WTC11 (cell line): ENCODE measurements at regions not wholly inside any gene's neighbourhood (a gene's known extent, or its start where the extent isn't known, plus 50 kb on each side); places are given as distances from the start of the nearest gene placed in this dataset.

Experiments used
- ATAC-seq: fragments of 200-7000 bp; cut with Tn5 transposase; 2 replicates; pipeline ENCODE4 v1.10.0; 2021; ENCODE audit warnings: mild to moderate bottlenecking, moderate library complexity
- CTCF ChIA-PET: fragments of 300-600 bp; sonication (Branson Sonifier 250); formaldehyde crosslinking; loops from one replicate; lab custom pipeline; 2021; ENCODE audit warnings: antibody characterized with exemption; lab: Charles Lee
- POLR2A ChIA-PET: fragments of 350-600 bp; sonication (Branson Sonifier 250); formaldehyde crosslinking; loops from one replicate; lab custom pipeline; 2021; ENCODE audit warnings: antibody characterized with exemption; lab: Charles Lee
- DNase-seq: peaks from one replicate; pipeline ENCODE4 v3.0.0; 2021; ENCODE audit warnings: low spot score
- H3K27ac Mint-ChIP-seq: 2 replicates; pipeline ENCODE4 v1.8.0; 2021; ENCODE audit warnings: mixed read lengths
- H3K27me3 Mint-ChIP-seq: 2 replicates; pipeline ENCODE4 v1.8.0; 2021; ENCODE audit warnings: low read depth, mild to moderate bottlenecking, moderate library complexity, mixed read lengths
- H3K36me3 Mint-ChIP-seq: 2 replicates; pipeline ENCODE4 v1.8.0; 2021; ENCODE audit warnings: mixed read lengths
- H3K4me1 Mint-ChIP-seq: 2 replicates; pipeline ENCODE4 v1.8.0; 2022; ENCODE audit warnings: mixed read lengths
- H3K4me3 Mint-ChIP-seq: 2 replicates; pipeline ENCODE4 v1.8.0; 2021; ENCODE audit warnings: mild to moderate bottlenecking, moderate library complexity, mixed read lengths
- H3K9me3 Mint-ChIP-seq: 2 replicates; pipeline ENCODE4 v1.8.0; 2021; ENCODE audit warnings: mixed read lengths
- ATF1 ChIP-seq: sonication (generic); formaldehyde crosslinking; IDR thresholded peaks from 2 replicates; pipeline ENCODE4 v1.8.1; 2023; ENCODE audit warnings: mild to moderate bottlenecking, moderate library complexity, missing genetic modification reagents
- CBFB ChIP-seq: sonication (generic); formaldehyde crosslinking; IDR thresholded peaks from 2 replicates; pipeline ENCODE4 v1.8.1; 2022; ENCODE audit warnings: mild to moderate bottlenecking, low read depth, missing genetic modification reagents
- ELF4 ChIP-seq: sonication (generic); formaldehyde crosslinking; IDR thresholded peaks from 2 replicates; pipeline ENCODE4 v1.8.1; 2022; ENCODE audit warnings: low read depth, mild to moderate bottlenecking, moderate library complexity, missing genetic modification reagents
- EMX1 ChIP-seq: fragments of 250-450 bp; sonication (Bioruptor Pico); IDR thresholded peaks from 2 replicates; pipeline ENCODE4 v1.8.0; 2021; ENCODE audit warnings: mild to moderate bottlenecking
- ETV6 ChIP-seq: sonication (generic); formaldehyde crosslinking; IDR thresholded peaks from 2 replicates; pipeline ENCODE4 v1.8.1; 2022; ENCODE audit warnings: mild to moderate bottlenecking, missing genetic modification reagents
- FOXK1 ChIP-seq: sonication (generic); formaldehyde crosslinking; IDR thresholded peaks from 2 replicates; pipeline ENCODE4 v1.8.0; 2022; ENCODE audit warnings: mild to moderate bottlenecking, moderate library complexity, missing genetic modification reagents
- GRHL2 ChIP-seq: fragments of 250-450 bp; sonication (Bioruptor Pico); IDR thresholded peaks from 2 replicates; pipeline ENCODE4 v1.8.0; 2022; ENCODE audit warnings: mild to moderate bottlenecking, moderate library complexity; ENCODE audit not compliant: insufficient replicate concordance, severe bottlenecking
- IRF2 ChIP-seq: sonication (generic); formaldehyde crosslinking; IDR thresholded peaks from 2 replicates; pipeline ENCODE4 v1.8.0; 2022; ENCODE audit warnings: low read depth, missing genetic modification reagents, borderline replicate concordance
- JUN ChIP-seq: sonication (generic); formaldehyde crosslinking; IDR thresholded peaks from 2 replicates; pipeline ENCODE4 v1.8.0; 2023; ENCODE audit warnings: mild to moderate bottlenecking, missing genetic modification reagents
- NFE2L1 ChIP-seq: sonication (generic); formaldehyde crosslinking; IDR thresholded peaks from 2 replicates; pipeline ENCODE4 v1.8.1; 2023; ENCODE audit warnings: missing genetic modification reagents
- NR1H2 ChIP-seq: sonication (generic); formaldehyde crosslinking; IDR thresholded peaks from 2 replicates; pipeline ENCODE4 v1.9.0; 2021; ENCODE audit warnings: mild to moderate bottlenecking, moderate library complexity, missing genetic modification reagents
- RORB ChIP-seq: fragments of 250-450 bp; sonication (Bioruptor Pico); IDR thresholded peaks from 2 replicates; pipeline ENCODE4 v1.9.0; 2021; ENCODE audit warnings: mild to moderate bottlenecking
- SOX15 ChIP-seq: fragments of 250-450 bp; sonication (Bioruptor Pico); IDR thresholded peaks from 2 replicates; pipeline ENCODE4 v1.9.0; 2021; ENCODE audit warnings: mild to moderate bottlenecking
- TEAD1 ChIP-seq: sonication (generic); formaldehyde crosslinking; IDR thresholded peaks from 2 replicates; pipeline ENCODE4 v1.8.0; 2022; ENCODE audit warnings: mild to moderate bottlenecking, missing genetic modification reagents
- TEAD4 ChIP-seq: sonication (generic); formaldehyde crosslinking; IDR thresholded peaks from 2 replicates; pipeline ENCODE4 v1.8.0; 2022; ENCODE audit warnings: mild to moderate bottlenecking, missing genetic modification reagents
- TP53 ChIP-seq: sonication (generic); formaldehyde crosslinking; IDR thresholded peaks from 2 replicates; pipeline ENCODE4 v1.8.1; 2023; ENCODE audit warnings: mild to moderate bottlenecking, missing genetic modification reagents
- ZNF219 ChIP-seq: sonication (generic); formaldehyde crosslinking; IDR thresholded peaks from 2 replicates; pipeline ENCODE4 v1.8.0; 2023; ENCODE audit warnings: missing genetic modification reagents, mild to moderate bottlenecking, borderline replicate concordance
- ZNF232 ChIP-seq: sonication (generic); formaldehyde crosslinking; IDR thresholded peaks from 2 replicates; pipeline ENCODE4 v1.8.0; 2022; ENCODE audit warnings: mild to moderate bottlenecking, missing genetic modification reagents
- TF ChIP-seq, protein P1 (sequence below): sonication (generic); formaldehyde crosslinking; IDR thresholded peaks from 2 replicates; pipeline ENCODE4 v1.8.0; 2023; ENCODE audit warnings: missing genetic modification reagents
- TF ChIP-seq, protein P2 (sequence below): fragments of 250-450 bp; sonication (Bioruptor Pico); IDR thresholded peaks from 2 replicates; pipeline ENCODE4 v1.9.0; 2021; ENCODE audit warnings: mild to moderate bottlenecking
- TF ChIP-seq, protein P3 (sequence below): fragments of 250-450 bp; sonication (Bioruptor Pico); conservative IDR thresholded peaks from 2 replicates; pipeline ENCODE4 v1.9.0; 2021; ENCODE audit warnings: mild to moderate bottlenecking
- TF ChIP-seq, protein P4 (sequence below): fragments of 200-600 bp; IDR thresholded peaks from 2 replicates; pipeline ENCODE4 v1.8.0; 2022; ENCODE audit warnings: antibody characterized with exemption
- TF ChIP-seq, protein P5 (sequence below): sonication (generic); formaldehyde crosslinking; conservative IDR thresholded peaks from 2 replicates; pipeline ENCODE4 v1.8.1; 2022; ENCODE audit warnings: mild to moderate bottlenecking, missing genetic modification reagents
- TF ChIP-seq, protein P6 (sequence below): sonication (generic); formaldehyde crosslinking; IDR thresholded peaks from 2 replicates; pipeline ENCODE4 v1.8.0; 2022; ENCODE audit warnings: mild to moderate bottlenecking, missing genetic modification reagents
- TF ChIP-seq, protein P7 (sequence below): fragments of 250-450 bp; sonication (Bioruptor Pico); IDR thresholded peaks from 2 replicates; pipeline ENCODE4 v1.9.0; 2021; ENCODE audit warnings: moderate library complexity, mild to moderate bottlenecking, inconsistent platforms, borderline replicate concordance
- TF ChIP-seq, protein P8 (sequence below): sonication (generic); formaldehyde crosslinking; IDR thresholded peaks from 2 replicates; pipeline ENCODE4 v1.8.1; 2022; ENCODE audit warnings: mild to moderate bottlenecking, moderate library complexity, missing genetic modification reagents

DNA sequence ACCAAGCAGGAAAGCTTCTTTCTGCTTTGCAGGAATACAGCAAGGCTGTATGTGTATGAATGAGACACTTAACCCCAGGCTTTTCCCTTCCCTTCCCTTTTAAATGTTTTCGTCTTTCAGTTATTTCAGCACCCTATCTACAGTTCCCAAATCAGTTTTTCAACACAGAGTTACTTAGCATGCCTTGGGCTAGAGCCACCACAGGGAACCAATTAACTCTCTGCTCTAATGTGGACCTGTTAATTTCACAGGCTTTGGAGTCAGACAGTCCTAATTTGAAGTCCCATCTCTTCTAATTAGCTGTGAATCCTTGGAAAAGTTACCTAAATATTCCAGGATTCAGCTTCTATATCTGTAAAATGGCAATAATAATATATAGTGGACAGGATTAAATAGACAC, 89.2 kb upstream of the REG3A start:
- TF ChIP-seq ETV6 (CRISPR knock-in tag) (no peak), RORB (no peak), JUN (CRISPR knock-in tag) (no peak), CBFB (CRISPR knock-in tag) (no peak), ELF4 (CRISPR knock-in tag) (no peak), ATF1 (CRISPR knock-in tag) (no peak), TEAD4 (CRISPR knock-in tag) (no peak), GRHL2 (CRISPR knock-in tag) (no peak), FOXK1 (no peak), TP53 (CRISPR knock-in tag) (no peak), IRF2 (CRISPR knock-in tag) (no peak), NR1H2 (no peak), NFE2L1 (CRISPR knock-in tag) (no peak), SOX15 (CRISPR knock-in tag) (no peak)
- TF ChIP-seq, protein P1, sequence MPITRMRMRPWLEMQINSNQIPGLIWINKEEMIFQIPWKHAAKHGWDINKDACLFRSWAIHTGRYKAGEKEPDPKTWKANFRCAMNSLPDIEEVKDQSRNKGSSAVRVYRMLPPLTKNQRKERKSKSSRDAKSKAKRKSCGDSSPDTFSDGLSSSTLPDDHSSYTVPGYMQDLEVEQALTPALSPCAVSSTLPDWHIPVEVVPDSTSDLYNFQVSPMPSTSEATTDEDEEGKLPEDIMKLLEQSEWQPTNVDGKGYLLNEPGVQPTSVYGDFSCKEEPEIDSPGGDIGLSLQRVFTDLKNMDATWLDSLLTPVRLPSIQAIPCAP (CRISPR knock-in tag): no peak
- TF ChIP-seq, protein P2, sequence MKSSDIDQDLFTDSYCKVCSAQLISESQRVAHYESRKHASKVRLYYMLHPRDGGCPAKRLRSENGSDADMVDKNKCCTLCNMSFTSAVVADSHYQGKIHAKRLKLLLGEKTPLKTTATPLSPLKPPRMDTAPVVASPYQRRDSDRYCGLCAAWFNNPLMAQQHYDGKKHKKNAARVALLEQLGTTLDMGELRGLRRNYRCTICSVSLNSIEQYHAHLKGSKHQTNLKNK (CRISPR knock-in tag): no peak
- TF ChIP-seq, protein P3, sequence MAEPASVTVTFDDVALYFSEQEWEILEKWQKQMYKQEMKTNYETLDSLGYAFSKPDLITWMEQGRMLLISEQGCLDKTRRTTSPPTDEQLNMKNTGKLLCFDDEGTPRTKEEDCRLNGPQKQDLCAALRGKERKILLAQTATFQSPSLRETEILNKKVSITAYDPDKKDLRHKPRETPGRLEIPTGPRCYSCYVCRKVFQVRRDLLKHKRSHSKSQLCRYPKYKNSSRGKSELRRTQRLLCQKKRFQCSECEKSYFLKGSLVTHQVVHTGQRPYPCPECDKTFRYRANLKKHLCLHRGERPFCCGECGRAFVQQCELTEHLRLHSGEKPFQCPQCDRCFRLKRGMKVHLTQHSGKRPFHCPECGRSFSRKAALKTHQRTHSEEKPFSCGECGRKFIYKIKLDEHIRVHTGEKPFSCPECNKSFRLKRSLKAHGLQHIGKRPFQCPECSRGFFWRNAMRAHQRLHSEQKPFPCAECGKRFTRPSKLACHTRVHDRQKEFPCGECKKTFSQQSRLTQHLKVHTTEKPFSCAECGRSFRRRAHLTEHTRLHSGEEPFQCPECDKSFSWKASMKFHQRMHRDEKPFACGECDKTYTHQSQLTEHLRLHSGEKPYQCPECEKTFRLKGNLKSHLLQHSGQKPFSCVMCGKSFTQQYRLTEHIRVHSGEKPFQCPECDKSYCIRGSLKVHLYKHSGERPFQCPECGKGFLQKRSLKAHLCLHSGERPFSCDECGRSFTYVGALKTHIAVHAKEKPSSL (CRISPR knock-in tag): no peak
- no peak overlapping the region for H3K27ac Mint-ChIP-seq
- H3K9me3 Mint-ChIP-seq: no peaks in the 10 kb centered on the region

DNA sequence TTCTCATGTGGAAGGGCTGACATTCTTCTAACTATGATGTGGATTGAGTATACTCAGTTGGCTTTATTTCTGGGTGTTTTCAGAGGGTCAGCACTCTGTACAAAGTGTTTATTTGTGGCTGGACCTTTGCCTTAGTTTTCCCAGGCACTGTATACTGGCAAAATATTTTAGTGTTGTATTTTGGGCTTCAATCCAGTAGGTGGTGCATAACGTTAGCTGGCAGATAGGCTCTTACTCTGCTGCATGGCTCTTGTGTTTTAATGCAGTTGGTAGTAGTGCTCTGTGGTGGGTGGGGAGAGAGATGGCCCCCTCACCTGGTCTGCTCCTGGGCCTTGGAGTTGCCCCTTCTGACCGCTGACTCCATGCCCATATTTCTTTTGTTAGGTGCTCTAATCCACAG, 75.6 kb upstream of the REG3A start:
- no peak overlapping the region for H3K4me3 Mint-ChIP-seq
- no peak overlapping the region for H3K27ac Mint-ChIP-seq
- ATAC-seq (peak; percentile 92), DNase-seq (no peak)
- no peaks in the 10 kb centered on the region for H3K4me1 Mint-ChIP-seq
- peaks cover 11% of the 10 kb centered on the region; the same call in 1 of the 2 replicates for H3K9me3 Mint-ChIP-seq
- POLR2A ChIA-PET: no interaction called here
- H3K36me3 Mint-ChIP-seq: no peaks in the 10 kb centered on the region
- TF ChIP-seq EMX1 (CRISPR knock-in tag): no peak
- TF ChIP-seq, protein P4, sequence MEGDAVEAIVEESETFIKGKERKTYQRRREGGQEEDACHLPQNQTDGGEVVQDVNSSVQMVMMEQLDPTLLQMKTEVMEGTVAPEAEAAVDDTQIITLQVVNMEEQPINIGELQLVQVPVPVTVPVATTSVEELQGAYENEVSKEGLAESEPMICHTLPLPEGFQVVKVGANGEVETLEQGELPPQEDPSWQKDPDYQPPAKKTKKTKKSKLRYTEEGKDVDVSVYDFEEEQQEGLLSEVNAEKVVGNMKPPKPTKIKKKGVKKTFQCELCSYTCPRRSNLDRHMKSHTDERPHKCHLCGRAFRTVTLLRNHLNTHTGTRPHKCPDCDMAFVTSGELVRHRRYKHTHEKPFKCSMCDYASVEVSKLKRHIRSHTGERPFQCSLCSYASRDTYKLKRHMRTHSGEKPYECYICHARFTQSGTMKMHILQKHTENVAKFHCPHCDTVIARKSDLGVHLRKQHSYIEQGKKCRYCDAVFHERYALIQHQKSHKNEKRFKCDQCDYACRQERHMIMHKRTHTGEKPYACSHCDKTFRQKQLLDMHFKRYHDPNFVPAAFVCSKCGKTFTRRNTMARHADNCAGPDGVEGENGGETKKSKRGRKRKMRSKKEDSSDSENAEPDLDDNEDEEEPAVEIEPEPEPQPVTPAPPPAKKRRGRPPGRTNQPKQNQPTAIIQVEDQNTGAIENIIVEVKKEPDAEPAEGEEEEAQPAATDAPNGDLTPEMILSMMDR: peak; percentile 42
- no peaks in the 10 kb centered on the region for H3K27me3 Mint-ChIP-seq
- CTCF ChIA-PET: interaction anchor here (1.0 to 1.8 kb wide), 6 partner anchors 10 to 626 kb away, joined by 3 to 7 read pairs (median 5); no protein-coding TSS in a partner anchor

More for the DNA sequence above, 89.2 kb upstream of the REG3A start:
- ChIA-PET CTCF (no interaction called here), POLR2A (no interaction called here)
- Mint-ChIP-seq H3K36me3 (no peaks in the 10 kb centered on the region), H3K4me3 (no peak overlapping the region), H3K27me3 (no peaks in the 10 kb centered on the region), H3K4me1 (peaks cover 4% of the 10 kb centered on the region; the same call in 1 of the 2 replicates)
- ATAC-seq (no peak), DNase-seq (no peak)

DNA sequence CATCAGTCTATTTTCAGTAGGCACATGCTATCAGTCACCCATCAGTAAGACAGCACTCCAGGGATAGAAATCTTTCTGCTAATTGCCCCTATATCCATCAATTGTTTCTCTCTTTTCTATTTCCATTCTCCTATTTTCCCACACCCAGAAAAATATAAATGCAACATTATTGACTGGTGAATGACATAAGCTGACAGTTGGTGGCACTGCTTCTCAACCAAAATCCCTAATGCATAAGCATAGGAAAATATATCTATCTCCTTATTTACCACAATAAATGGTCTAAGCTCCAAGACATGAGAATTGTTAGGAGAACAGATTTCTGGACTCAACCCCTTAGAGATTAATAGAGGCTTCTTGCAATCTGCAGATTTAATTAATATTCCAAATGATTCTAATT, 64.0 kb upstream of the REG3A start:
- POLR2A ChIA-PET: no interaction called here
- TF ChIP-seq, protein P5, sequence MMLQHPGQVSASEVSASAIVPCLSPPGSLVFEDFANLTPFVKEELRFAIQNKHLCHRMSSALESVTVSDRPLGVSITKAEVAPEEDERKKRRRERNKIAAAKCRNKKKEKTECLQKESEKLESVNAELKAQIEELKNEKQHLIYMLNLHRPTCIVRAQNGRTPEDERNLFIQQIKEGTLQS (CRISPR knock-in tag): no peak
- no peak for TF ChIP-seq ZNF219 (CRISPR knock-in tag)
- TF ChIP-seq, protein P6, sequence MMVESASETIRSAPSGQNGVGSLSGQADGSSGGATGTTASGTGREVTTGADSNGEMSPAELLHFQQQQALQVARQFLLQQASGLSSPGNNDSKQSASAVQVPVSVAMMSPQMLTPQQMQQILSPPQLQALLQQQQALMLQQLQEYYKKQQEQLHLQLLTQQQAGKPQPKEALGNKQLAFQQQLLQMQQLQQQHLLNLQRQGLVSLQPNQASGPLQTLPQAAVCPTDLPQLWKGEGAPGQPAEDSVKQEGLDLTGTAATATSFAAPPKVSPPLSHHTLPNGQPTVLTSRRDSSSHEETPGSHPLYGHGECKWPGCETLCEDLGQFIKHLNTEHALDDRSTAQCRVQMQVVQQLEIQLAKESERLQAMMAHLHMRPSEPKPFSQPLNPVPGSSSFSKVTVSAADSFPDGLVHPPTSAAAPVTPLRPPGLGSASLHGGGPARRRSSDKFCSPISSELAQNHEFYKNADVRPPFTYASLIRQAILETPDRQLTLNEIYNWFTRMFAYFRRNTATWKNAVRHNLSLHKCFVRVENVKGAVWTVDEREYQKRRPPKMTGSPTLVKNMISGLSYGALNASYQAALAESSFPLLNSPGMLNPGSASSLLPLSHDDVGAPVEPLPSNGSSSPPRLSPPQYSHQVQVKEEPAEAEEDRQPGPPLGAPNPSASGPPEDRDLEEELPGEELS (CRISPR knock-in tag): no peak
- TF ChIP-seq, protein P7, sequence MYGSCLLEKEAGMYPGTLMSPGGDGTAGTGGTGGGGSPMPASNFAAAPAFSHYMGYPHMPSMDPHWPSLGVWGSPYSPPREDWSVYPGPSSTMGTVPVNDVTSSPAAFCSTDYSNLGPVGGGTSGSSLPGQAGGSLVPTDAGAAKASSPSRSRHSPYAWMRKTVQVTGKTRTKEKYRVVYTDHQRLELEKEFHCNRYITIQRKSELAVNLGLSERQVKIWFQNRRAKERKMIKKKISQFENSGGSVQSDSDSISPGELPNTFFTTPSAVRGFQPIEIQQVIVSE: no peak
- no peak for TF ChIP-seq ZNF232
- no peak for TF ChIP-seq TEAD1
- TF ChIP-seq, protein P8, sequence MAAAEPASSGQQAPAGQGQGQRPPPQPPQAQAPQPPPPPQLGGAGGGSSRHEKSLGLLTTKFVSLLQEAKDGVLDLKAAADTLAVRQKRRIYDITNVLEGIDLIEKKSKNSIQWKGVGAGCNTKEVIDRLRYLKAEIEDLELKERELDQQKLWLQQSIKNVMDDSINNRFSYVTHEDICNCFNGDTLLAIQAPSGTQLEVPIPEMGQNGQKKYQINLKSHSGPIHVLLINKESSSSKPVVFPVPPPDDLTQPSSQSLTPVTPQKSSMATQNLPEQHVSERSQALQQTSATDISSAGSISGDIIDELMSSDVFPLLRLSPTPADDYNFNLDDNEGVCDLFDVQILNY (CRISPR knock-in tag): no peak

More for the DNA sequence above, 64.0 kb upstream of the REG3A start:
- Mint-ChIP-seq H3K27ac (no peak overlapping the region), H3K36me3 (no peaks in the 10 kb centered on the region), H3K4me3 (no peak overlapping the region), H3K9me3 (no peaks in the 10 kb centered on the region; the same call in 1 of the 2 replicates), H3K4me1 (no peaks in the 10 kb centered on the region), H3K27me3 (no peaks in the 10 kb centered on the region)
- no peak for ATAC-seq
- no peak for DNase-seq
- CTCF ChIA-PET: interaction anchor here (0.6 to 1.7 kb wide), 2 partner anchors 183 to 872 kb away, joined by 4 read pairs; no protein-coding TSS in a partner anchor
